Naive B cell (primary cell): ENCODE measurements at regions not wholly inside any gene's neighbourhood (a gene's known extent, or its start where the extent isn't known, plus 50 kb on each side); places are given as distances from the start of the nearest gene placed in this dataset.

ENCODE experiments used
- ATAC-seq, 2 donors: fragments of 150-1000 bp; cut with Tn5 transposase; 2 replicates each; pipeline ENCODE4 v1.10.0; 2021; ENCODE audit warnings: low read depth in 2 of 2, mild to moderate bottlenecking in 2 of 2, moderate library complexity in 2 of 2
- DNase-seq: peaks from one replicate; pipeline ENCODE4 v3.0.0; 2022
- H3K27ac Mint-ChIP-seq, 6 donors: one replicate each; pipeline ENCODE4 v1.8.0; 2020 to 2022; ENCODE audit warnings: mild to moderate bottlenecking in 6 of 6, mixed read lengths in 6 of 6, moderate library complexity in 5 of 6, inconsistent platforms in 2 of 6
- H3K27me3 Mint-ChIP-seq, 3 donors: one replicate each; pipeline ENCODE4 v1.8.0; 2021 to 2022; ENCODE audit warnings: mixed read lengths in 3 of 3, mild to moderate bottlenecking in 1 of 3
- H3K36me3 Mint-ChIP-seq, 2 donors: one replicate each; pipeline ENCODE4 v1.8.0; 2020 to 2022; ENCODE audit warnings: mixed read lengths in 2 of 2, inconsistent platforms in 1 of 2, mild to moderate bottlenecking in 1 of 2
- H3K4me1 Mint-ChIP-seq, 3 donors: one replicate each; pipeline ENCODE4 v1.8.0; 2020 to 2022; ENCODE audit warnings: mixed read lengths in 3 of 3, inconsistent platforms in 1 of 3, mild to moderate bottlenecking in 1 of 3, moderate library complexity in 1 of 3
- H3K4me3 Mint-ChIP-seq, 8 donors: one replicate each; pipeline ENCODE4 v1.8.0; 2020 to 2022; ENCODE audit warnings: mild to moderate bottlenecking in 8 of 8, mixed read lengths in 8 of 8, moderate library complexity in 8 of 8, inconsistent platforms in 2 of 8
- H3K9me3 Mint-ChIP-seq, 7 donors: one replicate each; pipeline ENCODE4 v1.8.0; 2020 to 2022; ENCODE audit warnings: mixed read lengths in 7 of 7, mild to moderate bottlenecking in 5 of 7, inconsistent platforms in 2 of 7, moderate library complexity in 1 of 7

GRCh38 chr4:116603096-116603495 is 482.3 kb downstream of the TRAM1L1 start:
- DNase-seq (no peak), ATAC-seq (no peak)
- H3K36me3 Mint-ChIP-seq = no peaks in the 10 kb centered on the region
- no peak overlapping the region for H3K4me3 Mint-ChIP-seq
- no peaks in the 10 kb centered on the region for H3K27me3 Mint-ChIP-seq
- H3K9me3 Mint-ChIP-seq = peaks cover 0 to 11% (median 2%) of the 10 kb centered on the region in 7 donors
- no peaks in the 10 kb centered on the region for H3K4me1 Mint-ChIP-seq
- no peak overlapping the region for H3K27ac Mint-ChIP-seq

DNA sequence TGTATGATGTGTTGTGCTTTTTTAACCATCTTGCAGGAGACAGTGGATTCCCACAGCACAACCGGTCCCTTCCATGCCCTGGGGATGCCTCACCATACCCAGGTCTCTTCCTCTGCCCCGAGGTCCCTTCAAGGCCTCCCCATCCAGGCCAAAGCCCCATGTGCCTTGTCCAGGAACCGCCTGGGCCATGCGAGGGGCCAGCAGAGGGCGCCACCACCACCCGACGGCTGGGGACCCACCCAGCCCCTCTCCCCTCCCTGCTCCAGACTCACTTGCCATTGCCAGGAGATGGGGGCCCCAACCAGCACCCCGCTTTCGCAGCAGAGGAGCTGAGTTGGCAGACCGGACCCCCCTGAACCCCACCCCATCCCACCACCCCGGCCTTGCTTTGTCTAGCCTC is 485.5 kb downstream of the TRAM1L1 start:
- ATAC-seq = no peak
- DNase-seq = no peak
- no peaks in the 10 kb centered on the region for H3K27me3 Mint-ChIP-seq
- H3K36me3 Mint-ChIP-seq = no peaks in the 10 kb centered on the region
- H3K27ac Mint-ChIP-seq = no peak overlapping the region
- no peaks in the 10 kb centered on the region for H3K4me1 Mint-ChIP-seq
- H3K9me3 Mint-ChIP-seq = peaks cover 0 to 11% (median 2%) of the 10 kb centered on the region in 7 donors
- no peak overlapping the region for H3K4me3 Mint-ChIP-seq

DNA sequence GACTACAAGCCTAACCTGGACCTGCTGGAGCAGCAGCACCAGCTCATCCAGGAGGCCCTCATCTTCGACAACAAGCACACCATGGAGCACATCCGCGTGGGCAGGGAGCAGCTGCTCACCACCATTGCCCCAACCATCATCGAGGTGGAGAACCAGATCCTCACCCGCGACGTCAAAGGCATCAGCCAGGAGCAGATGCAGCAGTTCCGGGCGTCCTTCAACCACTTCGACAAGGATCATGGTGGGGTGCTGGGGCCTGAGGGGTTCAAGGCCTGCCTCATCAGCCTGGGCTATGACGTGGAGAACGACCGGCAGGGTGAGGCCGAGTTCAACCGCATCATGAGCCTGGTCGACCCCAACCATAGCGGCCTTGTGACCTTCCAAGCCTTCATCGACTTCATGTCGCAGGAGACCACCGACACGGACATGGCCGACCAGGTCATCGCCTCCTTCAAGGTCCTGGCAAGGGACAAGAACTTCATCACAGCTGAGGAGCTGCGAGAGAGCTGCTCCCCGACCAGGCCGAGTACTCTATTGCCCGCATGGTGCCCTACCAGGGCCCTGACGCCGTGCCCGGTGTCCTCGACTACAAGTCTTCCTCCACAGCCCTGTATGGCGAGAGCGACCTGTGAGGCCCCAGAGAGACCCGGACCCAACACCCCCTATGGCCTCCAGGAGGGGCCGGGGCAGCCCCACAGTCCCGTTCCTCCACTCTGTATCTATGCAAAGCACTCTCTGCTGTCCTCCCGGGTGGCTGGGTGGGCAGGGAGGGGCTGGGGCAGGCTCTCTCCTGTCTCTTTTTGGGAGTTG is 486.2 kb downstream of the TRAM1L1 start:
- no peaks in the 10 kb centered on the region for H3K27me3 Mint-ChIP-seq
- DNase-seq = no peak
- no peak overlapping the region for H3K27ac Mint-ChIP-seq

GRCh38 chr4:116598155-116598979 is 487.0 kb downstream of the TRAM1L1 start:
- H3K4me1 Mint-ChIP-seq = no peaks in the 10 kb centered on the region
- H3K9me3 Mint-ChIP-seq = peaks cover 0 to 8% (median 0%) of the 10 kb centered on the region in 7 donors
- H3K36me3 Mint-ChIP-seq = no peaks in the 10 kb centered on the region
- H3K27ac Mint-ChIP-seq = no peak overlapping the region
- H3K27me3 Mint-ChIP-seq = no peaks in the 10 kb centered on the region
- ATAC-seq (no peak), DNase-seq (no peak)
- H3K4me3 Mint-ChIP-seq = no peak overlapping the region

More for the DNA sequence above, 486.2 kb downstream of the TRAM1L1 start:
- Mint-ChIP-seq H3K36me3 (no peaks in the 10 kb centered on the region), H3K9me3 (peaks cover 0 to 6% (median 0%) of the 10 kb centered on the region in 7 donors), H3K4me3 (no peak overlapping the region), H3K4me1 (no peaks in the 10 kb centered on the region)
- no peak for ATAC-seq

GRCh38 chr4:116590648-116591047 is 494.7 kb downstream of the TRAM1L1 start:
- ATAC-seq = no peak
- H3K36me3 Mint-ChIP-seq = no peaks in the 10 kb centered on the region
- peaks cover 0 to 2% (median 0%) of the 10 kb centered on the region in 7 donors for H3K9me3 Mint-ChIP-seq
- H3K27ac Mint-ChIP-seq = no peak overlapping the region
- DNase-seq = no peak
- no peaks in the 10 kb centered on the region for H3K27me3 Mint-ChIP-seq
- no peak overlapping the region for H3K4me3 Mint-ChIP-seq
- H3K4me1 Mint-ChIP-seq = no peaks in the 10 kb centered on the region

DNA sequence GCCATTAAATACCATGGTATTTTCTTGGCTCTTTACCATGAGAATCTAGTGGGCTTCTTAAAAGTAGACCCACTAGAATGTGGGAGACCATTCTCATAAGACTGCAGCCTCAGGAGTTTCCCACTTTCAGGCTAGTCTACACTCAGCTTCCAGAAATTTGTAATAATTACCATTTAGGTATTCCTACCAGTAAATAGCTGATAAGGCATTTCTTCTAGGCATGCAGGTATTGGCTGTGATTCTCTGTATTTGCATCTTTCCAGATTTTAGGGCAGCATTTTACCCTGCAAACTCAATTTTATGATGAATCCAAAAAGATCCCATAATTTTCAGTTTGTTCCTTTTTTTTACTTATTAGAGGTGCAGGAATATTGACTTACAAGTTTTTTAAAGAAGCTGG is 496.6 kb downstream of the TRAM1L1 start:
- ATAC-seq (no peak), DNase-seq (no peak)
- no peak overlapping the region for H3K27ac Mint-ChIP-seq
- no peaks in the 10 kb centered on the region for H3K27me3 Mint-ChIP-seq
- no peaks in the 10 kb centered on the region for H3K4me1 Mint-ChIP-seq
- no peak overlapping the region for H3K4me3 Mint-ChIP-seq
- H3K9me3 Mint-ChIP-seq = peaks cover 0 to 2% (median 0%) of the 10 kb centered on the region in 7 donors
- no peaks in the 10 kb centered on the region for H3K36me3 Mint-ChIP-seq

GRCh38 chr4:116585246-116585645 is 500.1 kb downstream of the TRAM1L1 start:
- ATAC-seq (no peak), DNase-seq (no peak)
- Mint-ChIP-seq H3K36me3 (no peaks in the 10 kb centered on the region), H3K4me3 (no peak overlapping the region), H3K27me3 (no peaks in the 10 kb centered on the region), H3K9me3 (no peaks in the 10 kb centered on the region), H3K27ac (no peak overlapping the region), H3K4me1 (no peaks in the 10 kb centered on the region)

- no peaks in the 10 kb centered on the region for H3K36me3 Mint-ChIP-seq
- ATAC-seq = no peak
- no peaks in the 10 kb centered on the region for H3K4me1 Mint-ChIP-seq
These were observed 508.1 kb downstream of the TRAM1L1 start for GRCh38 chr4:116577321-116577720.

GRCh38 chr4:116573540-116573939 is 511.8 kb downstream of the TRAM1L1 start:
- no peak overlapping the region for H3K4me3 Mint-ChIP-seq
- H3K27me3 Mint-ChIP-seq = no peaks in the 10 kb centered on the region
- no peaks in the 10 kb centered on the region for H3K4me1 Mint-ChIP-seq
- no peak for ATAC-seq
- peaks cover 4 to 18% (median 8%) of the 10 kb centered on the region in 7 donors for H3K9me3 Mint-ChIP-seq
- no peak for DNase-seq
- H3K36me3 Mint-ChIP-seq = no peaks in the 10 kb centered on the region
- no peak overlapping the region for H3K27ac Mint-ChIP-seq

More at GRCh38 chr4:116577321-116577720, 508.1 kb downstream of the TRAM1L1 start:
- no peaks in the 10 kb centered on the region for H3K27me3 Mint-ChIP-seq
- H3K9me3 Mint-ChIP-seq = peaks cover 0 to 13% (median 5%) of the 10 kb centered on the region in 7 donors
- no peak for DNase-seq
- H3K4me3 Mint-ChIP-seq = no peak overlapping the region
- H3K27ac Mint-ChIP-seq = no peak overlapping the region

GRCh38 chr4:116561768-116562167 is 523.6 kb downstream of the TRAM1L1 start:
- no peak for DNase-seq
- Mint-ChIP-seq H3K4me1 (no peaks in the 10 kb centered on the region), H3K4me3 (no peak overlapping the region), H3K36me3 (no peaks in the 10 kb centered on the region), H3K9me3 (peaks cover 8 to 40% (median 16%) of the 10 kb centered on the region in 7 donors), H3K27ac (no peak overlapping the region), H3K27me3 (no peaks in the 10 kb centered on the region)
- ATAC-seq = no peak

DNA sequence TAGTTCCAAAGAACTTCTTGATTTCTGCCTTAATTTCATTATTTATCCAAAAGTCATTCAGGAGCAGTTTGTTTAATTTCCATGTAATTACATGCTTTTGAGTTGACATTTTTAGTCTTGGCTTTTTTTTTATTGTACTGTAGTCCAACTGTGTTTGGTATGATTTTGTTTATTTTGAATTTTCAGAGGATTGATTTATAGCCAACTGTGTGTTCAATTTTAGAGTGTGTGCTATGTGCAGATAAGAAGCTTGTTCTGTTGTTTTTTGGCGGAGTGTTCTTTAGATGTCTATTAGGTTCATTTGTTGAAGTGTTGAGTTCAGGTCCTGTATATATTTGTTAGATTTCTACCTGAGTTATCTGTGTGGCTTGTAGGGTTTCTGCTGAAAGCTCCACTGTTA is 533.6 kb downstream of the TRAM1L1 start:
- no peaks in the 10 kb centered on the region for H3K36me3 Mint-ChIP-seq
- H3K4me3 Mint-ChIP-seq = no peak overlapping the region
- H3K27me3 Mint-ChIP-seq = no peaks in the 10 kb centered on the region
- H3K27ac Mint-ChIP-seq = no peak overlapping the region
- ATAC-seq (no peak), DNase-seq (no peak)
- H3K9me3 Mint-ChIP-seq = peaks cover 0 to 11% (median 0%) of the 10 kb centered on the region in 7 donors
- H3K4me1 Mint-ChIP-seq = no peaks in the 10 kb centered on the region

GRCh38 chr4:116547632-116548031 is 537.7 kb downstream of the TRAM1L1 start:
- ATAC-seq (no peak), DNase-seq (no peak)
- H3K9me3 Mint-ChIP-seq = peaks cover 0 to 11% (median 0%) of the 10 kb centered on the region in 7 donors
- H3K4me1 Mint-ChIP-seq = no peaks in the 10 kb centered on the region
- no peak overlapping the region for H3K4me3 Mint-ChIP-seq
- no peaks in the 10 kb centered on the region for H3K27me3 Mint-ChIP-seq
- H3K27ac Mint-ChIP-seq = no peak overlapping the region
- no peaks in the 10 kb centered on the region for H3K36me3 Mint-ChIP-seq

DNA sequence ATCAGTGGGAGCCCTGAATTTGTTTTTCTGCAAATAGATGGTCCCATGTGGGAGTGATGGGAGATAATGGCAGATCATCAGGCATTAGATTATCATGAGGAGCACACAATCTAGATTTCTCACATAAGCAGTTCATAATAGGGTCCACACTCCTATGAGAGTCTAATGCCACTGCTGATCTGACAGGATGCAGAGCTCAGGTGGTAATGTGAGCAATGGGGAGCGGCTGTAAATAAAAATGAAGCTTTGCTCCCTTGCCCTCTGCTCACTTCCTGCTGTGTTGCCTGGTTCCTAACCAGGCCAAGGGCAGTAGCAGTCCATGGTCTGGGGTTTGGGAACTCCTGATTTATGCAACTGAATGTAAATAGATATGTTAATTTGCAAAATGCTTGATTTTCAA is 538.6 kb downstream of the TRAM1L1 start:
- H3K9me3 Mint-ChIP-seq = peaks cover 0 to 8% (median 0%) of the 10 kb centered on the region in 7 donors
- no peak overlapping the region for H3K4me3 Mint-ChIP-seq
- no peaks in the 10 kb centered on the region for H3K4me1 Mint-ChIP-seq
- no peak overlapping the region for H3K27ac Mint-ChIP-seq
- no peaks in the 10 kb centered on the region for H3K36me3 Mint-ChIP-seq
- H3K27me3 Mint-ChIP-seq = no peaks in the 10 kb centered on the region
- no peak for ATAC-seq
- DNase-seq = no peak

DNA sequence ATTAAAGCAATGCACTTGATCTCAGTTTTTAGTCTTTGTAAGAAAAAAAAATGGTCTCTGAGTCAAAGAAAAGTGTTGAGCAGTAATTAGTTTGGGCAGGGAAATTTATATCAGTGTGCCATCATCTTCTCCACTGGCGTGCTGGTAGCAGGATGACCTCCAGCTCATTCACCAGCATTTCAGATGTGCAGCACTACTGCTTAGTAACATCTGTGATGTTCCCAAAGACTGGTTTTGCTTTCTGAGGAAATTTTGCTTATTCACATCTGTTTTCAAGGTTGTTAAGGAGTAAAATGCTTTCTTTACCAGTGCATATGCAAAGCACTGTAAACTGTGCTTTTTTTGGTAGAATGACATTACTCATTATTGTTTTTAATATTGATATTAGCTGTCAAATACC is 540.4 kb downstream of the TRAM1L1 start:
- Mint-ChIP-seq H3K4me1 (no peaks in the 10 kb centered on the region), H3K9me3 (peaks cover 0 to 4% (median 0%) of the 10 kb centered on the region in 7 donors), H3K36me3 (no peaks in the 10 kb centered on the region), H3K27me3 (no peaks in the 10 kb centered on the region), H3K27ac (no peak overlapping the region), H3K4me3 (no peak overlapping the region)
- DNase-seq = no peak
- no peak for ATAC-seq
